Body of pancreas (tissue), 4 donors: ENCODE measurements at regions not wholly inside any gene's neighbourhood (a gene's known extent, or its start where the extent isn't known, plus 50 kb on each side); places are given as distances from the start of the nearest gene placed in this dataset.
A peak's percentile ranks its signal among the peaks of the same experiment; 100 is the strongest.

Experiments
- ATAC-seq: fragments of 150-250 bp; one replicate; pipeline ENCODE4 v1.9.1; 2016
- DNase-seq, 4 donors: peaks; one replicate each; pipeline ENCODE4 v3.0.0-alpha.2; 2019
- H3K27ac ChIP-seq, 4 donors: fragments of 200-600 bp; sonication (generic); 1 replicate in 3 of 4; 2 replicates in 1 of 4; pipeline versions ENCODE4 v1.5.1 to v1.6.1; 2016 to 2019; ENCODE audit warnings: mild to moderate bottlenecking in 1 of 4, mixed read lengths in 1 of 4, moderate library complexity in 1 of 4
- H3K27me3 ChIP-seq, 2 donors: fragments of 200-600 bp; sonication (generic); one replicate each; pipeline ENCODE4 v1.6.0; 2016; ENCODE audit warnings: mild to moderate bottlenecking in 1 of 2
- H3K36me3 ChIP-seq, 2 donors: fragments of 200-600 bp; sonication (generic); replicated peaks in 1 of 2; 2 replicates each; pipeline ENCODE4 v1.5.1; 2016; ENCODE audit warnings: low read depth in 2 of 2; ENCODE audit not compliant: insufficient read depth in 1 of 2
- H3K4me1 ChIP-seq: fragments of 200-600 bp; sonication (generic); one replicate; pipeline ENCODE4 v1.6.0; 2016
- H3K4me3 ChIP-seq, 2 donors: fragments of 200-600 bp; sonication (generic); 1 replicate in 1 of 2; 2 replicates in 1 of 2; pipeline ENCODE4 v1.5.1; 2016 to 2019
- H3K9me3 ChIP-seq, 3 donors: fragments of 200-600 bp; sonication (generic); 1 replicate in 2 of 3; 2 replicates in 1 of 3; pipeline ENCODE4 v1.5.1; 2016
- CTCF ChIP-seq, 7 experiments: fragments of 450-650 bp in 4 of 7; fragments of 200-600 bp in 3 of 7; sonication (generic) in 3 of 7; IDR thresholded peaks; one replicate each; pipeline ENCODE4 v1.5.1; 2016 to 2019; ENCODE audit warnings: antibody characterized with exemption in 7 of 7
- POLR2A ChIP-seq, 3 donors: fragments of 450-650 bp; IDR thresholded peaks; one replicate each; pipeline ENCODE4 v1.6.1; 2016; ENCODE audit warnings: antibody characterized with exemption in 3 of 3, mild to moderate bottlenecking in 2 of 3
- WGBS, 2 donors: methylation state at CpG; one replicate each; pipeline ENCODE4 v1.1.5; 2017; 5-methylcytosine and 5-hydroxymethylcytosine counted together
- intact Hi-C: fragments of 100-400 bp; cut with DNase I; formaldehyde crosslinking; loops from one replicate; pipeline ENCODE4 v1.15.1; 2023

- TF ChIP-seq POLR2A (IDR thresholded peaks at IDR 0.05): no peak
- TF ChIP-seq CTCF (IDR thresholded peaks at IDR 0.05): no peak
- Histone ChIP-seq H3K4me1 (peaks cover 28% of the 10 kb centered on the region), H3K27ac (no peak overlapping the region), H3K4me3 (no peak overlapping the region), H3K9me3 (no peaks in the 10 kb centered on the region), H3K27me3 (no peaks in the 10 kb centered on the region), H3K36me3 (no peaks in the 10 kb centered on the region)
- ATAC-seq (peak; percentile 18), DNase-seq (peak in 1 of 4 donors; percentile 21)
- WGBS, 2 donors: 40 to 100% methylated on average over 1 of the region's 1 CpG
- intact Hi-C loops: no loop called here
Observed at GRCh38 chr2:18834341-18834740, 245.0 kb upstream of the NT5C1B start.

GRCh38 chr2:18833941-18834340 is 244.6 kb upstream of the NT5C1B start:
- Histone ChIP-seq H3K4me1 (peaks cover 32% of the 10 kb centered on the region), H3K27me3 (no peaks in the 10 kb centered on the region), H3K4me3 (no peak overlapping the region), H3K9me3 (no peaks in the 10 kb centered on the region), H3K36me3 (no peaks in the 10 kb centered on the region), H3K27ac (no peak overlapping the region)
- WGBS, 2 donors: 100% methylated on average over 2 of the region's 2 CpGs
- DNase-seq (no peak), ATAC-seq (no peak)
- intact Hi-C loops: no loop called here
- TF ChIP-seq POLR2A (IDR thresholded peaks at IDR 0.05) (no peak), CTCF (IDR thresholded peaks at IDR 0.05) (no peak)

GRCh38 chr2:18831916-18832510 is 242.6 kb upstream of the NT5C1B start:
- Histone ChIP-seq H3K4me3 (no peak overlapping the region), H3K36me3 (no peaks in the 10 kb centered on the region), H3K27ac (no peak overlapping the region), H3K4me1 (peaks cover 38% of the 10 kb centered on the region), H3K27me3 (no peaks in the 10 kb centered on the region), H3K9me3 (no peaks in the 10 kb centered on the region)
- ATAC-seq (no peak), DNase-seq (no peak)
- TF ChIP-seq POLR2A (IDR thresholded peaks at IDR 0.05): no peak
- no peak for TF ChIP-seq CTCF (IDR thresholded peaks at IDR 0.05)
- WGBS, 2 donors: 37 to 39% methylated on average over 2 of the region's 2 CpGs
- intact Hi-C loops: no loop called here

- no peaks in the 10 kb centered on the region for H3K9me3 ChIP-seq
- no peaks in the 10 kb centered on the region for H3K27me3 ChIP-seq
- H3K27ac ChIP-seq: peak overlapping the region in 1 of 4 donors; percentile 16
- no peak overlapping the region for H3K4me3 ChIP-seq
- peaks cover 38% of the 10 kb centered on the region for H3K4me1 ChIP-seq
- no peak for TF ChIP-seq CTCF (IDR thresholded peaks at IDR 0.05)
- no peak for TF ChIP-seq POLR2A (IDR thresholded peaks at IDR 0.05)
- DNase-seq (peak in 1 of 4 donors; percentile 16), ATAC-seq (peak; percentile 43)
- no peaks in the 10 kb centered on the region for H3K36me3 ChIP-seq
- intact Hi-C loops: no loop called here
- WGBS, 2 donors: 31 to 47% methylated on average over 1 of the region's 1 CpG
Observed at GRCh38 chr2:18830962-18831361, 241.6 kb upstream of the NT5C1B start.

GRCh38 chr2:18829976-18830375 is 240.6 kb upstream of the NT5C1B start:
- TF ChIP-seq CTCF (IDR thresholded peaks at IDR 0.05): no peak
- no peak for TF ChIP-seq POLR2A (IDR thresholded peaks at IDR 0.05)
- intact Hi-C loops: no loop called here
- WGBS, 2 donors: 25 to 49% methylated on average over 1 of the region's 1 CpG
- no peak overlapping the region for H3K4me3 ChIP-seq
- peaks cover 39% of the 10 kb centered on the region for H3K4me1 ChIP-seq
- no peaks in the 10 kb centered on the region for H3K36me3 ChIP-seq
- H3K27ac ChIP-seq: peak overlapping the region in 3 of 4 donors; percentile 18 to 47 (median 26)
- no peak for ATAC-seq
- no peak for DNase-seq
- H3K9me3 ChIP-seq: no peaks in the 10 kb centered on the region
- no peaks in the 10 kb centered on the region for H3K27me3 ChIP-seq
